Suprapubic skin (tissue), 4 donors: ENCODE measurements at regions not wholly inside any gene's neighbourhood (a gene's known extent, or its start where the extent isn't known, plus 50 kb on each side); places are given as distances from the start of the nearest gene placed in this dataset.

Experiments used
- DNase-seq, 2 donors: peaks; one replicate each; pipeline ENCODE4 v3.0.0-alpha.2; 2019; ENCODE audit warnings: low spot score in 2 of 2
- H3K27ac ChIP-seq: fragments of 200-600 bp; sonication (generic); one replicate; pipeline ENCODE4 v1.5.1; 2019
- H3K27me3 ChIP-seq: fragments of 200-600 bp; sonication (generic); one replicate; pipeline ENCODE4 v1.5.1; 2019
- H3K36me3 ChIP-seq: fragments of 200-600 bp; sonication (generic); one replicate; pipeline ENCODE4 v1.5.1; 2019
- H3K4me1 ChIP-seq: fragments of 200-600 bp; sonication (generic); one replicate; pipeline ENCODE4 v1.5.1; 2019
- H3K4me3 ChIP-seq: fragments of 200-600 bp; sonication (generic); one replicate; pipeline ENCODE4 v1.5.1; 2019; ENCODE audit warnings: mild to moderate bottlenecking
- H3K9me3 ChIP-seq: fragments of 200-600 bp; sonication (generic); one replicate; pipeline ENCODE4 v1.5.1; 2019
- CTCF ChIP-seq, 2 donors: fragments of 200-600 bp in 1 of 2; fragments of 450-650 bp in 1 of 2; sonication (generic) in 1 of 2; IDR thresholded peaks; one replicate each; pipeline ENCODE4 v1.5.1; 2016 to 2019; ENCODE audit warnings: antibody characterized with exemption in 2 of 2, mild to moderate bottlenecking in 1 of 2, moderate library complexity in 1 of 2
- EP300 ChIP-seq: sonication (generic); formaldehyde crosslinking; IDR thresholded peaks from one replicate; pipeline ENCODE4 v1.6.1; 2017; ENCODE audit warnings: antibody characterized with exemption
- POLR2A ChIP-seq, 2 donors: fragments of 450-650 bp; IDR thresholded peaks; one replicate each; pipeline ENCODE4 v1.6.1; 2017; ENCODE audit warnings: antibody characterized with exemption in 2 of 2, mild to moderate bottlenecking in 2 of 2, moderate library complexity in 2 of 2
- POLR2AphosphoS5 ChIP-seq, 3 donors: sonication (generic); formaldehyde crosslinking; IDR thresholded peaks; one replicate each; pipeline ENCODE4 v1.6.1; 2017; ENCODE audit warnings: antibody characterized with exemption in 3 of 3
- WGBS: methylation state at CpG from one replicate; pipeline ENCODE4 v1.1.5; 2018; 5-methylcytosine and 5-hydroxymethylcytosine counted together

- Histone ChIP-seq H3K27ac (no peak overlapping the region), H3K36me3 (no peaks in the 10 kb centered on the region), H3K4me3 (no peak overlapping the region), H3K4me1 (no peaks in the 10 kb centered on the region), H3K27me3 (no peaks in the 10 kb centered on the region), H3K9me3 (no peaks in the 10 kb centered on the region)
- no peak for DNase-seq
- no CpG with 5 or more reads among the region's 5 CpGs for WGBS
- TF ChIP-seq CTCF (IDR thresholded peaks at IDR 0.05): no peak
- TF ChIP-seq EP300: no peak
- no peak for TF ChIP-seq POLR2A (IDR thresholded peaks at IDR 0.05)
- TF ChIP-seq POLR2AphosphoS5 (IDR thresholded peaks at IDR 0.05): no peak
Observed at GRCh38 chr1:25072461-25072860, 142.4 kb upstream of the RUNX3 start.

- Histone ChIP-seq H3K36me3 (no peaks in the 10 kb centered on the region), H3K9me3 (no peaks in the 10 kb centered on the region), H3K27ac (no peak overlapping the region), H3K27me3 (no peaks in the 10 kb centered on the region), H3K4me3 (no peak overlapping the region), H3K4me1 (peaks cover 13% of the 10 kb centered on the region)
- DNase-seq: no peak
- WGBS: 88% methylated on average over 4 of the region's 4 CpGs
- TF ChIP-seq EP300 (no peak), CTCF (IDR thresholded peaks at IDR 0.05) (no peak), POLR2A (IDR thresholded peaks at IDR 0.05) (no peak), POLR2AphosphoS5 (IDR thresholded peaks at IDR 0.05) (no peak)
Observed at GRCh38 chr1:25068829-25069228, 138.8 kb upstream of the RUNX3 start.

GRCh38 chr1:25068316-25068715 lies 138.2 kb upstream of the RUNX3 start:
- H3K4me1 ChIP-seq: peaks cover 13% of the 10 kb centered on the region
- WGBS: 95% methylated on average over 6 of the region's 6 CpGs
- TF ChIP-seq CTCF (IDR thresholded peaks at IDR 0.05) (no peak), POLR2AphosphoS5 (IDR thresholded peaks at IDR 0.05) (no peak), POLR2A (IDR thresholded peaks at IDR 0.05) (no peak), EP300 (no peak)

GRCh38 chr1:25067518-25068251 lies 137.6 kb upstream of the RUNX3 start:
- peaks cover 13% of the 10 kb centered on the region for H3K4me1 ChIP-seq
- H3K36me3 ChIP-seq: no peaks in the 10 kb centered on the region
- H3K27me3 ChIP-seq: no peaks in the 10 kb centered on the region
- no peak overlapping the region for H3K27ac ChIP-seq
- no peak for DNase-seq
- no peak overlapping the region for H3K4me3 ChIP-seq
- no peaks in the 10 kb centered on the region for H3K9me3 ChIP-seq
- TF ChIP-seq POLR2A (IDR thresholded peaks at IDR 0.05): no peak
- no peak for TF ChIP-seq CTCF (IDR thresholded peaks at IDR 0.05)
- no peak for TF ChIP-seq POLR2AphosphoS5 (IDR thresholded peaks at IDR 0.05)
- TF ChIP-seq EP300: no peak
- WGBS: 81% methylated on average over 9 of the region's 9 CpGs

More at GRCh38 chr1:25068316-25068715, 138.2 kb upstream of the RUNX3 start:
- no peak for DNase-seq
- Histone ChIP-seq H3K27ac (no peak overlapping the region), H3K36me3 (no peaks in the 10 kb centered on the region), H3K27me3 (no peaks in the 10 kb centered on the region), H3K4me3 (no peak overlapping the region), H3K9me3 (no peaks in the 10 kb centered on the region)

GRCh38 chr1:25066731-25067517 lies 136.8 kb upstream of the RUNX3 start:
- peaks cover 13% of the 10 kb centered on the region for H3K4me1 ChIP-seq
- 59% methylated on average over 12 of the region's 12 CpGs for WGBS
- no peaks in the 10 kb centered on the region for H3K27me3 ChIP-seq
- no peak overlapping the region for H3K27ac ChIP-seq
- no peak overlapping the region for H3K4me3 ChIP-seq
- H3K9me3 ChIP-seq: no peaks in the 10 kb centered on the region
- TF ChIP-seq POLR2A (IDR thresholded peaks at IDR 0.05) (no peak), CTCF (IDR thresholded peaks at IDR 0.05) (no peak), POLR2AphosphoS5 (IDR thresholded peaks at IDR 0.05) (no peak)
- DNase-seq: no peak
- no peaks in the 10 kb centered on the region for H3K36me3 ChIP-seq
